ENCODE measurements at regions not wholly inside any gene's neighbourhood (a gene's known extent, or its start where the extent isn't known, plus 50 kb on each side); places are given as distances from the start of the nearest gene placed in this dataset.

DNA sequence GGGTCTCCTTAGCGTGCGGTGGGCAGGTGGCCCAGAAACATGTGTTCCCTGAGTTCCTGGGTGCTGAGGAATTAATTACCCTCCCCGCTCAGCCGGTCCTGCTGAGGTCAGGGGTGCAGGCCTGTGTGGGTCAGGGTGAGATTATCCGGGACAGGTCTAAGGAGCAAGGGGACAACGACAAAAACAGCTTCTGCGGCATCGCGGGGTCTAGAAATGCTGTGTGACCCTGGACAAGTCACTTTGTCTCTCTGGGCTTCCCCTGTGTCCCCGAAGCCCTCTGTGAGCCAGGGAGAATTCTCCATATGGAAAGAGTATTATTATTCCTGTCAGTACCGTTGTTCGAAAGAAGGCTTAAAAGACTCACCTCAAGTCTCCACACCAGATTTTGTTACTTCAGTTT, 186.1 kb downstream of the MN1 start:
- H3K36me3 ChIP-seq (ENCODE audit: control insufficient read depth in 2 of 3, insufficient read depth in 3 of 3, low read length in 3 of 3): no peaks in the 10 kb centered on the region
- ChIA-PET POLR2A (no interaction called here), CTCF (no interaction called here)
- H3K27ac ChIP-seq (ENCODE audit: low read depth, low read length): no peak overlapping the region
- Mint-ChIP-seq H3K27me3 (peaks cover 25 to 57% (median 32%) of the 10 kb centered on the region in 5 donors), H3K36me3 (no peaks in the 10 kb centered on the region), H3K4me1 (peaks cover 0 to 8% (median 0%) of the 10 kb centered on the region in 7 donors), H3K4me3 (no peak overlapping the region), H3K27ac (no peak overlapping the region), H3K9me3 (peaks cover 0 to 2% (median 0%) of the 10 kb centered on the region in 11 donors)
- DNase-seq (no peak), ATAC-seq (no peak)
- no peaks in the 10 kb centered on the region for H3K27me3 ChIP-seq (ENCODE audit: control insufficient read depth in 2 of 2, insufficient read depth in 2 of 2, low read length in 2 of 2)
- H3K9me3 ChIP-seq (ENCODE audit: control insufficient read depth in 2 of 3, low read length in 3 of 3): no peaks in the 10 kb centered on the region
- H3K4me1 ChIP-seq (ENCODE audit: control insufficient read depth in 2 of 2, insufficient read depth in 2 of 2, low read length in 2 of 2): no peaks in the 10 kb centered on the region
- no peak overlapping the region for H3K4me3 ChIP-seq (ENCODE audit: low read length)
- intact Hi-C loops (cut with micrococcal nuclease): no loop called here

DNA sequence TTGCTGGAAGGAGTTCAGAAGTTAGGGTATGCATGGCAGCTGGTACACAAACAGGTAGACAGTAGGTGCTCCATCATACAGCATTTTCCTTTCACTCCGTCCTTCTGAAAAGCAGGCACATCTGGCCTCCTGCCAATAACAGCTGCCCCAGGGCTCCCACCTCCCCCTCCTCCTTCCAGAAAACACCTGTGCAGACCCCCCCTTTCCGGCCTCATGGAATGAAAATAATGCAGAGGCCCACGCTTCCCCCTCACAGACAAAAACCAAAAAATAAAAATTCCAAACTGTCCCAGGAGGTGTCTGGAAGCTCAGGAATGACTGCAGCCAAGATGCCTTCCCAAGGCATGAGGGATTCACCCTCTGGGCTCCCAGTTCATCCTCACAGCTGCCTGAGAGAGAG, 185.5 kb downstream of the MN1 start:
- Mint-ChIP-seq H3K27me3 (peaks cover 25 to 57% (median 32%) of the 10 kb centered on the region in 5 donors), H3K27ac (no peak overlapping the region), H3K36me3 (no peaks in the 10 kb centered on the region), H3K9me3 (peaks cover 0 to 2% (median 0%) of the 10 kb centered on the region in 11 donors), H3K4me3 (no peak overlapping the region), H3K4me1 (peaks cover 0 to 8% (median 0%) of the 10 kb centered on the region in 7 donors)
- Histone ChIP-seq H3K36me3 (ENCODE audit: control insufficient read depth in 2 of 3, insufficient read depth in 3 of 3, low read length in 3 of 3) (no peaks in the 10 kb centered on the region), H3K27ac (ENCODE audit: low read depth, low read length) (no peak overlapping the region), H3K27me3 (ENCODE audit: control insufficient read depth in 2 of 2, insufficient read depth in 2 of 2, low read length in 2 of 2) (no peaks in the 10 kb centered on the region), H3K9me3 (ENCODE audit: control insufficient read depth in 2 of 3, low read length in 3 of 3) (no peaks in the 10 kb centered on the region), H3K4me3 (ENCODE audit: low read length) (no peak overlapping the region), H3K4me1 (ENCODE audit: control insufficient read depth in 2 of 2, insufficient read depth in 2 of 2, low read length in 2 of 2) (no peaks in the 10 kb centered on the region)
- DNase-seq (no peak), ATAC-seq (no peak)
- POLR2A ChIA-PET: no interaction called here
- CTCF ChIA-PET: no interaction called here
- intact Hi-C loops (cut with micrococcal nuclease): no loop called here

DNA sequence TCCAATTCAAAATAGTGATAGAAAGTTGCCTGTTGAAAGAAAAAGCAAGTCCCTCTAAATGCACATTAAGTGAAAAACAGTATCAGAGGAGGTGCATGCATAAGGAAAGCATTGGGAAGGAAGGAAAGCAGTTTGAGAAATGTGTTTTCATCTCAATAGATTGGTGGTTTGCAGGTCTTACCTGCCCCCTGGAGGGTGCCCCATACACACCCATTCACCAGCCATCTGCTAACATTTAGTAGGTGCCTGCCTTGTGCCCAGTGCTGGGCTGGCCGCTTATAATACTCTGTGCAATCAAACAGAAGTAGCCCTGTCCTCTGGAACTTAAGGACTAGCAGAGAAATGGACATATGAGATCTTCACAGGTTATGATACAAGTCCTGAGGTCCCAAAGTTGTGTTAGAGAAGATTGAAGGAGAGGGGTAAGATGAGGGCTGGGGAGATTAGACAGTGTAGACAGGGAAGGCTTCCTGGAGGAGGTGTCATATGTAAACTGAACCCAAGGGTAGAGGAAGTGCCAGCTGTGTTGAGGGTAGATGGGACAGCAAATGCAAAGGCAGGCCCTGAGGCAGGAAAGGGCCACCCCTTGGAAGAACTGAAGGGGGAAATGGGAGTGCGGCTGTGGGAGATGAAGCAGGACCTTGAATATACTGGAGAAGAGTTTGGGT, 184.2 kb downstream of the MN1 start:
- Histone ChIP-seq H3K4me1 (ENCODE audit: control insufficient read depth in 2 of 2, insufficient read depth in 2 of 2, low read length in 2 of 2) (no peaks in the 10 kb centered on the region), H3K36me3 (ENCODE audit: control insufficient read depth in 2 of 3, insufficient read depth in 3 of 3, low read length in 3 of 3) (no peaks in the 10 kb centered on the region), H3K27ac (ENCODE audit: low read depth, low read length) (no peak overlapping the region), H3K4me3 (ENCODE audit: low read length) (no peak overlapping the region), H3K27me3 (ENCODE audit: control insufficient read depth in 2 of 2, insufficient read depth in 2 of 2, low read length in 2 of 2) (no peaks in the 10 kb centered on the region), H3K9me3 (ENCODE audit: control insufficient read depth in 2 of 3, low read length in 3 of 3) (no peaks in the 10 kb centered on the region)
- H3K27me3 Mint-ChIP-seq: peaks cover 24 to 48% (median 31%) of the 10 kb centered on the region in 5 donors
- ChIA-PET POLR2A (no interaction called here), CTCF (no interaction called here)
- peaks cover 0 to 2% (median 0%) of the 10 kb centered on the region in 11 donors for H3K9me3 Mint-ChIP-seq
- H3K4me1 Mint-ChIP-seq: peaks cover 0 to 9% (median 0%) of the 10 kb centered on the region in 7 donors
- no peak overlapping the region for H3K4me3 Mint-ChIP-seq
- DNase-seq (no peak), ATAC-seq (no peak)
- no peak overlapping the region for H3K27ac Mint-ChIP-seq
- H3K36me3 Mint-ChIP-seq: no peaks in the 10 kb centered on the region
- intact Hi-C loops (cut with micrococcal nuclease): no loop called here

GRCh38 chr22:27620367-27621154, 181.0 kb downstream of the MN1 start:
- Mint-ChIP-seq H3K9me3 (no peaks in the 10 kb centered on the region), H3K27ac (no peak overlapping the region), H3K4me3 (no peak overlapping the region), H3K36me3 (no peaks in the 10 kb centered on the region), H3K4me1 (peaks cover 0 to 3% (median 0%) of the 10 kb centered on the region in 7 donors), H3K27me3 (peaks cover 0 to 20% (median 4%) of the 10 kb centered on the region in 5 donors)
- Histone ChIP-seq H3K4me3 (ENCODE audit: low read length) (no peak overlapping the region), H3K36me3 (ENCODE audit: control insufficient read depth in 2 of 3, insufficient read depth in 3 of 3, low read length in 3 of 3) (no peaks in the 10 kb centered on the region), H3K27me3 (ENCODE audit: control insufficient read depth in 2 of 2, insufficient read depth in 2 of 2, low read length in 2 of 2) (no peaks in the 10 kb centered on the region), H3K9me3 (ENCODE audit: control insufficient read depth in 2 of 3, low read length in 3 of 3) (no peaks in the 10 kb centered on the region), H3K4me1 (ENCODE audit: control insufficient read depth in 2 of 2, insufficient read depth in 2 of 2, low read length in 2 of 2) (no peaks in the 10 kb centered on the region), H3K27ac (ENCODE audit: low read depth, low read length) (no peak overlapping the region)
- no peak for DNase-seq
- ATAC-seq: no peak
- intact Hi-C loops (cut with micrococcal nuclease): no loop called here
- CTCF ChIA-PET: no interaction called here
- POLR2A ChIA-PET: no interaction called here

- no peak for DNase-seq
- peaks cover 0 to 11% (median 3%) of the 10 kb centered on the region in 5 donors for H3K27me3 Mint-ChIP-seq
- no peaks in the 10 kb centered on the region for H3K9me3 ChIP-seq (ENCODE audit: control insufficient read depth in 2 of 3, low read length in 3 of 3)
- ChIA-PET CTCF (interaction anchor here (0.6 kb wide), 1 partner anchor 443 kb away, joined by 3 read pairs; no protein-coding TSS in a partner anchor), POLR2A (no interaction called here)
- no peak overlapping the region for H3K4me3 Mint-ChIP-seq
- peaks cover 0 to 2% (median 0%) of the 10 kb centered on the region in 7 donors for H3K4me1 Mint-ChIP-seq
- no peaks in the 10 kb centered on the region for H3K27me3 ChIP-seq (ENCODE audit: control insufficient read depth in 2 of 2, insufficient read depth in 2 of 2, low read length in 2 of 2)
- H3K36me3 ChIP-seq (ENCODE audit: control insufficient read depth in 2 of 3, insufficient read depth in 3 of 3, low read length in 3 of 3): no peaks in the 10 kb centered on the region
- H3K9me3 Mint-ChIP-seq: no peaks in the 10 kb centered on the region
- H3K36me3 Mint-ChIP-seq: no peaks in the 10 kb centered on the region
- intact Hi-C loops (cut with micrococcal nuclease): no loop called here
- no peaks in the 10 kb centered on the region for H3K4me1 ChIP-seq (ENCODE audit: control insufficient read depth in 2 of 2, insufficient read depth in 2 of 2, low read length in 2 of 2)
- no peak overlapping the region for H3K4me3 ChIP-seq (ENCODE audit: low read length)
- H3K27ac Mint-ChIP-seq: no peak overlapping the region
- H3K27ac ChIP-seq (ENCODE audit: low read depth, low read length): no peak overlapping the region
- ATAC-seq: no peak
Measured at GRCh38 chr22:27621486-27622070, 180.0 kb downstream of the MN1 start.

GRCh38 chr22:27624042-27624441, 177.5 kb downstream of the MN1 start:
- Histone ChIP-seq H3K36me3 (ENCODE audit: control insufficient read depth in 2 of 3, insufficient read depth in 3 of 3, low read length in 3 of 3) (no peaks in the 10 kb centered on the region), H3K27me3 (ENCODE audit: control insufficient read depth in 2 of 2, insufficient read depth in 2 of 2, low read length in 2 of 2) (no peaks in the 10 kb centered on the region), H3K9me3 (ENCODE audit: control insufficient read depth in 2 of 3, low read length in 3 of 3) (no peaks in the 10 kb centered on the region), H3K4me3 (ENCODE audit: low read length) (no peak overlapping the region), H3K27ac (ENCODE audit: low read depth, low read length) (no peak overlapping the region), H3K4me1 (ENCODE audit: control insufficient read depth in 2 of 2, insufficient read depth in 2 of 2, low read length in 2 of 2) (no peaks in the 10 kb centered on the region)
- H3K36me3 Mint-ChIP-seq: no peaks in the 10 kb centered on the region
- DNase-seq (no peak), ATAC-seq (no peak)
- ChIA-PET POLR2A (no interaction called here), CTCF (no interaction called here)
- H3K9me3 Mint-ChIP-seq: peaks cover 0 to 2% (median 0%) of the 10 kb centered on the region in 11 donors
- H3K4me3 Mint-ChIP-seq: no peak overlapping the region
- H3K27ac Mint-ChIP-seq: no peak overlapping the region
- intact Hi-C loops (cut with micrococcal nuclease): no loop called here
- H3K4me1 Mint-ChIP-seq: peaks cover 0 to 2% (median 0%) of the 10 kb centered on the region in 7 donors
- peaks cover 0 to 5% (median 0%) of the 10 kb centered on the region in 5 donors for H3K27me3 Mint-ChIP-seq

All from naive thymus-derived CD4-positive, alpha-beta T cell (primary cell).